Lung (tissue), 11 donors: ENCODE measurements at regions not wholly inside any gene's neighbourhood (a gene's known extent, or its start where the extent isn't known, plus 50 kb on each side); places are given as distances from the start of the nearest gene placed in this dataset.
"Not testable (repeated sequence)": the region's sequence is repeated elsewhere in the genome, so short reads cannot be mapped to it uniquely, and the experiment has no call there.

Experiments
- ATAC-seq: fragments of 200-7000 bp; cut with Tn5 transposase; one replicate; pipeline ENCODE4 v1.9.1; 2020; ENCODE audit warnings: moderate number of reproducible peaks; ENCODE audit not compliant: insufficient read depth, low FRiP score
- DNase-seq, 3 donors: peaks; one replicate each; pipeline ENCODE4 v3.0.0-alpha.2; 2013 to 2017
- H3K27ac ChIP-seq, 2 donors: one replicate each; pipeline ENCODE4 v1.5.1; 2013; ENCODE audit warnings: mild to moderate bottlenecking in 2 of 2, moderate library complexity in 2 of 2, control low read depth in 1 of 2, inconsistent platforms in 1 of 2, low read depth in 1 of 2, low read length in 1 of 2
- H3K27me3 ChIP-seq, 3 donors: one replicate each; pipeline ENCODE4 v1.5.1; 2013; ENCODE audit warnings: low read length in 2 of 3; ENCODE audit not compliant: control insufficient read depth in 3 of 3, insufficient read depth in 3 of 3
- H3K36me3 ChIP-seq, 4 donors: one replicate each; pipeline ENCODE4 v1.5.1; 2013; ENCODE audit warnings: low read length in 4 of 4, mild to moderate bottlenecking in 1 of 4, moderate library complexity in 1 of 4; ENCODE audit not compliant: control insufficient read depth in 4 of 4, insufficient read depth in 4 of 4
- H3K4me1 ChIP-seq, 5 donors: one replicate each; pipeline ENCODE4 v1.5.1; 2013; ENCODE audit warnings: low read length in 5 of 5, mild to moderate bottlenecking in 2 of 5, moderate library complexity in 1 of 5; ENCODE audit not compliant: control insufficient read depth in 5 of 5, insufficient read depth in 5 of 5
- H3K4me3 ChIP-seq: one replicate; pipeline ENCODE4 v1.5.1; 2013; ENCODE audit warnings: mild to moderate bottlenecking, control low read depth, moderate library complexity
- H3K9ac ChIP-seq, 2 donors: one replicate each; pipeline ENCODE4 v1.5.1; 2013; ENCODE audit warnings: low read length in 2 of 2, control low read depth in 1 of 2; ENCODE audit not compliant: insufficient read depth in 1 of 2
- H3K9me3 ChIP-seq, 4 donors: one replicate each; pipeline ENCODE4 v1.5.1; 2013; ENCODE audit warnings: low read length in 3 of 4, mild to moderate bottlenecking in 1 of 4, moderate library complexity in 1 of 4; ENCODE audit not compliant: control insufficient read depth in 4 of 4, insufficient read depth in 3 of 4
- WGBS, 2 donors: extraction: QIAGEN DNeasy Blood & Tissue Kit; methylation state at CpG; one replicate each; pipeline ENCODE4 v1.1.7; 2013; 5-methylcytosine and 5-hydroxymethylcytosine counted together
- TF ChIP-seq, protein P1 (sequence below): IDR thresholded peaks from 2 replicates; pipeline ENCODE4 v1.5.1; 2012; ENCODE audit warnings: mild to moderate bottlenecking; ENCODE audit errors: control extremely low read depth, extremely low read depth
- donor health status: control.
- donor health status: control.
- donor health status: Bipolar disorder and iron deficiency.
- donor health status: healthy.
- donor health status: DM: yes; HTN: yes; CAD: no.

DNA sequence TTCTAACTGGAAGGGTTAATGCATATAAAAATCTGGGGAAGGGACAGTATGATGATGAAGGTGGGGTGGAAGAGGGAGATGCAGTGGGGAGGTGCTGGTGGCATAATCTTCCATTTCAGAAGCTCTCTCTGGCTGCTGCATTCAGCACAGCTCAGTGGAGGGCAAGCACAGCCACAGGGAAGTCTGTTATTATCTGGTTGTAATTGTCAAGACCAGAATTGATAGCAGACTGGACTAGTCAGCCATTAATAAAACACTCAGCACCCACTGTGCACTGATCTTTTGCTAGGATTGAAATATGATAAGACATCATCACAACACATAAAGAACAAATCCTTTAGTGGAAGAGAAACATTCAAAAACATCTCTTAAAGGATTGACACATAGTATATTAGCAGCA is 414.2 kb upstream of the LCORL start:
- H3K4me1 ChIP-seq = no peaks in the 10 kb centered on the region
- TF ChIP-seq, protein P1, sequence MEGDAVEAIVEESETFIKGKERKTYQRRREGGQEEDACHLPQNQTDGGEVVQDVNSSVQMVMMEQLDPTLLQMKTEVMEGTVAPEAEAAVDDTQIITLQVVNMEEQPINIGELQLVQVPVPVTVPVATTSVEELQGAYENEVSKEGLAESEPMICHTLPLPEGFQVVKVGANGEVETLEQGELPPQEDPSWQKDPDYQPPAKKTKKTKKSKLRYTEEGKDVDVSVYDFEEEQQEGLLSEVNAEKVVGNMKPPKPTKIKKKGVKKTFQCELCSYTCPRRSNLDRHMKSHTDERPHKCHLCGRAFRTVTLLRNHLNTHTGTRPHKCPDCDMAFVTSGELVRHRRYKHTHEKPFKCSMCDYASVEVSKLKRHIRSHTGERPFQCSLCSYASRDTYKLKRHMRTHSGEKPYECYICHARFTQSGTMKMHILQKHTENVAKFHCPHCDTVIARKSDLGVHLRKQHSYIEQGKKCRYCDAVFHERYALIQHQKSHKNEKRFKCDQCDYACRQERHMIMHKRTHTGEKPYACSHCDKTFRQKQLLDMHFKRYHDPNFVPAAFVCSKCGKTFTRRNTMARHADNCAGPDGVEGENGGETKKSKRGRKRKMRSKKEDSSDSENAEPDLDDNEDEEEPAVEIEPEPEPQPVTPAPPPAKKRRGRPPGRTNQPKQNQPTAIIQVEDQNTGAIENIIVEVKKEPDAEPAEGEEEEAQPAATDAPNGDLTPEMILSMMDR = no peak
- H3K9me3 ChIP-seq = no peaks in the 10 kb centered on the region
- DNase-seq (no peak), ATAC-seq (no peak)
- no peaks in the 10 kb centered on the region for H3K27me3 ChIP-seq
- no peak overlapping the region for H3K27ac ChIP-seq
- H3K9ac ChIP-seq = no peak overlapping the region
- H3K36me3 ChIP-seq = no peaks in the 10 kb centered on the region
- H3K4me3 ChIP-seq = no peak overlapping the region

DNA sequence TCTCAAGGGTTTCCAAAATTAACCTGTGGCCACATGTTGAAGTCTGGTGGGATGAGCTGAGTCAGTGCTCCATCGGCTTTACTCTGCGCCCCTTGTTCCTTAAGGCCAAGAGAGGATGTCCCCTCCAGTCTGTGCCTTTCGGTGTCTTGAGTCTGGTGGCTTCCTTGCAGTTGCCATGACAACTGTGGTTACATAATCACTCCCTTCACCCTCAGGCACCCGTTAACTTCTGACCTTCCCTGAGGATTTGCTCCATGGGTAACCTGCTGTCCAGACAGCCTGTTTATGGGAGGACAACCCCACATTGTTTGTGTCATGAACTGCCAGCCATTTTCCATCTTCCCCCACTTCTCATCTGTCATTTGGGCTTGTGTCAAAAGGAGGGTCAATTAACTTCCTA is 401.1 kb upstream of the LCORL start:
- H3K36me3 ChIP-seq = no peaks in the 10 kb centered on the region
- no peak for ATAC-seq
- 60 to 70% methylated on average over 4 of the region's 4 CpGs for WGBS, 2 donors
- DNase-seq = no peak
- H3K27me3 ChIP-seq = no peaks in the 10 kb centered on the region
- no peaks in the 10 kb centered on the region for H3K4me1 ChIP-seq
- no peak overlapping the region for H3K27ac ChIP-seq
- H3K9ac ChIP-seq = no peak overlapping the region
- no peaks in the 10 kb centered on the region for H3K9me3 ChIP-seq
- no peak overlapping the region for H3K4me3 ChIP-seq
- TF ChIP-seq, protein P1 = no peak

DNA sequence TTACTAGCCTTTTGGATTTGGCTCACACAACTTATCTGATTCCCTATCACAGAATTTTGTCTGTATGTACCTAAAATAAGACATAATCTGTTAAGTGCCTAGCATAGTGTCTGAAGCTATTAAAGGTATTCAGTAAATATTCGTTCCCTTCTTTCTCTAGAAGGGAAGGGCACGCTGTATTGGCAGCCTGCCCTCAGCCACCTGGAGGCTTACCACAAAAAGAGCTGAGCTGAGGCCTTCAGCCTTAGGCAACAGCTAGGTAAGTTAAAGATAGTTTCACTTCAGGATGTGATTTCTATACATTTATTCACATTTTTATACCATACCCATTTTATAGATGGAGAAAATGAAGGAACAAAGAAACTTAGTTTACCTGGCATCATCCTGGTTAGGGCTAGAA is 400.0 kb upstream of the LCORL start:
- Histone ChIP-seq H3K4me1 (no peaks in the 10 kb centered on the region), H3K9me3 (peaks cover 0 to 4% (median 0%) of the 10 kb centered on the region in 4 donors), H3K27ac (no peak overlapping the region), H3K9ac (no peak overlapping the region), H3K4me3 (no peak overlapping the region), H3K27me3 (no peaks in the 10 kb centered on the region), H3K36me3 (no peaks in the 10 kb centered on the region)
- WGBS, 2 donors = 63% methylated on average over 2 of the region's 2 CpGs
- ATAC-seq (no peak), DNase-seq (no peak)
- TF ChIP-seq, protein P1 = no peak

DNA sequence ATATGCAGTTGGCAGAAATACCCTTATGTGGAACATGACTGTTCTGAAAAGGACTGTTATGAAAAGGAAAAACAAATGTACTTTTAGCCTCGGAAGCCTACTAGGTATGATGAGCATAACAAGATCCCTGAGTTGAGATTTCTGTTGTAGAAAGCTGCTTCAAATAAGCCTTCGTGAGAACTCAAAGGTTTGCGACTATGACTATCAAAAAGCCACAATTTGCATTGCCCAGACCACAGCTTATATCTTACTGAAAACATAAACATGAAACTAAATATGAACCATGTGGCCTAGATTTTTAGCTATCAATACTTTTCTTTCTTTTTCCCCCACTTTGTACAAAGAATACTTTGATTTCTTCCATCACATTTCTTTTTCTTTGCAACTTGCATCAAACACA is 398.2 kb upstream of the LCORL start:
- Histone ChIP-seq H3K9ac (no peak overlapping the region), H3K4me1 (no peaks in the 10 kb centered on the region), H3K27ac (no peak overlapping the region), H3K4me3 (no peak overlapping the region), H3K9me3 (peaks cover 0 to 4% (median 0%) of the 10 kb centered on the region in 4 donors), H3K36me3 (no peaks in the 10 kb centered on the region), H3K27me3 (no peaks in the 10 kb centered on the region)
- DNase-seq = no peak
- TF ChIP-seq, protein P1 = no peak
- no peak for ATAC-seq
- 85 to 91% methylated on average over 3 of the region's 3 CpGs for whole genome bisulfite sequencing, 2 donors

DNA sequence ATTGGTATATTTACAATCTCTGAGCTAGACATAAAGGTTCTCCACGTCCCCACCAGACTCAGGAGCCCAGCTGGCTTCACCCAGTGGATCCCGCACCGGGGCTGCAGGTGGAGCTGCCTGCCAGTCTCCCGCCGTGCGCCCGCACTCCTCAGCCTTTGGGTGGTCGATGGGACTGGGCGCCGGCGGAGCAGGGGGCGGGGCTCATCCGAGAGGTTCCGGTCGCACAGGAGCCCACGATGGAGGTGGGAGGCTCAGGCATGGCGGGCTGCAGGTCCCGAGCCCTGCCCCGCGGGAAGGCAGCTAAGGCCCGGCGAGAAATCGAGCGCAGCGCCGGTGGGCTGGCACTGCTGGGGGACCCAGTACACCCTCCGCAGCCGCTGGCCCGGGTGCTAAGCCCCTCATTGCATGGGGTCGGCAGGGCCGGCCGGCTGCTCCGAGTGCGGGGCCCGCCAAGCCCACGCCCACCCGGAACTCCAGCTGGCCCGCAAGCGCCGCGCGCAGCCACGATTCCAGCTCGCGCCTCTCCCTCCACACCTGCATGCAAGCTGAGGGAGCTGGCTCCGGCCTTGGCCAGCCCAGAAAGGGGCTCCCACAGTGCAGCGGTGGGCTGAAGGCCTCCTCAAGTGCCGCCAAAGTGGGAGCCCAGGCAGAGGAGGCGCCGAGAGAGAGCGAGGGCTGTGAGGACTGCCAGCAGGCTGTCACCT is 396.8 kb upstream of the LCORL start:
- not testable (repeated sequence) for H3K4me1 ChIP-seq, H3K9me3 ChIP-seq, H3K27ac ChIP-seq, ATAC-seq, H3K9ac ChIP-seq, H3K4me3 ChIP-seq, DNase-seq, H3K27me3 ChIP-seq, H3K36me3 ChIP-seq
- WGBS, 2 donors = 88 to 93% methylated on average over 43 to 50 of the region's 51 CpGs
